K562 (cell line): ENCODE measurements at regions not wholly inside any gene's neighbourhood (a gene's known extent, or its start where the extent isn't known, plus 50 kb on each side); places are given as distances from the start of the nearest gene placed in this dataset.
A peak's percentile ranks its signal among the peaks of the same experiment; 100 is the strongest.

Experiments
- ATAC-seq: fragments of 200-7000 bp; cut with Tn5 transposase; 3 replicates; pipeline ENCODE4 v1.9.1; 2020; ENCODE audit warnings: moderate library complexity
- BruUV-seq: library from RNA; stranded (reverse); fragments of 400-500 nt; replicated peaks from 2 replicates; lab custom pipeline; 2021; lab: Mats Ljungman, UMichigan
- CTCF ChIA-PET: fragments of 300-600 bp; formaldehyde crosslinking; extraction: SDS; loops from one replicate; lab custom pipeline; 2021; ENCODE audit warnings: low intra/inter-chr PET ratio; lab: Yijun Ruan, JAX
- POLR2A ChIA-PET: fragments of 300-600, 350-650 bp; sonication (Branson Sonifier 250); formaldehyde crosslinking; extraction: SDS; loops from one replicate; lab custom pipeline; 2021; ENCODE audit warnings: antibody characterized with exemption, inconsistent platforms; lab: Yijun Ruan, JAX
- DNase-seq, 4 experiments: peaks; one replicate each; pipeline versions ENCODE4 v3.0.0 to v3.0.0-alpha.2; 2011 to 2018; ENCODE audit warnings: low spot score in 3 of 4, mixed read lengths in 3 of 4; ENCODE audit errors: extremely low read depth in 1 of 4
- FAIRE-seq: peaks from 2 replicates; lab custom pipeline; 2011; peaks lifted over from hg19 to GRCh38; lab: Jason Lieb, UNC
- H2AFZ ChIP-seq: 2 replicates; pipeline ENCODE4 v1.6.0; 2011; ENCODE audit warnings: low read depth, low read length, control low read depth, inconsistent platforms
- H3K27ac ChIP-seq: fragments of 200-600 bp; 3 replicates; pipeline ENCODE4 v1.8.0; 2011; ENCODE audit warnings: low read depth, mild to moderate bottlenecking, control low read depth, inconsistent platforms, low read length, moderate library complexity, mixed read lengths; ENCODE audit errors: extremely low read depth
- H3K27me3 ChIP-seq, 2 experiments: fragments of 300-600 bp in 1 of 2; 2 replicates in 1 of 2; 3 replicates in 1 of 2; pipeline versions ENCODE4 v1.6.0 to v1.8.0; 2011; ENCODE audit warnings: inconsistent platforms in 2 of 2, low read length in 2 of 2, mild to moderate bottlenecking in 1 of 2, mixed read lengths in 1 of 2, moderate library complexity in 1 of 2; ENCODE audit not compliant: control insufficient read depth in 2 of 2, insufficient read depth in 2 of 2
- H3K36me3 ChIP-seq: fragments of 300-600 bp; 3 replicates; pipeline ENCODE4 v1.8.0; 2011; ENCODE audit warnings: mild to moderate bottlenecking, low read length, inconsistent platforms; ENCODE audit not compliant: control insufficient read depth, insufficient read depth
- H3K4me1 ChIP-seq, 2 experiments: fragments of 200-600 bp in 1 of 2; replicated peaks in 1 of 2; 2 replicates in 1 of 2; 3 replicates in 1 of 2; pipeline versions ENCODE4 v1.5.1 to v1.8.0; 2011; ENCODE audit warnings: inconsistent platforms in 2 of 2, low read length in 2 of 2, mild to moderate bottlenecking in 1 of 2, mixed read lengths in 1 of 2, moderate library complexity in 1 of 2; ENCODE audit not compliant: control insufficient read depth in 2 of 2, insufficient read depth in 2 of 2
- H3K4me2 ChIP-seq: 2 replicates; pipeline ENCODE4 v1.6.1; 2011; ENCODE audit warnings: low read length, control low read depth, inconsistent platforms, mixed read lengths; ENCODE audit not compliant: insufficient read depth
- H3K4me3 ChIP-seq: fragments of 200-600 bp; sonication (generic), shearing (Covaris generic); 2 replicates; pipeline ENCODE4 v1.5.1; 2016; ENCODE audit warnings: control low read depth, inconsistent platforms
- H3K79me2 ChIP-seq: fragments of 200-600 bp; 3 replicates; pipeline ENCODE4 v1.8.0; 2011; ENCODE audit warnings: low read length, inconsistent platforms; ENCODE audit not compliant: control insufficient read depth, insufficient read depth
- H3K9ac ChIP-seq, 2 experiments: 2 replicates each; pipeline versions ENCODE4 v1.6.0 to v1.6.1; 2011; ENCODE audit warnings: low read depth in 2 of 2, low read length in 2 of 2, control low read depth in 1 of 2, inconsistent platforms in 1 of 2, mild to moderate bottlenecking in 1 of 2, mixed read lengths in 1 of 2; ENCODE audit not compliant: insufficient read depth in 1 of 2
- H3K9me1 ChIP-seq: one replicate; pipeline ENCODE4 v1.6.0; 2011; ENCODE audit warnings: inconsistent platforms, mild to moderate bottlenecking, low read length, moderate library complexity; ENCODE audit not compliant: control insufficient read depth, insufficient read depth
- H3K9me3 ChIP-seq: replicated peaks from 2 replicates; pipeline ENCODE4 v1.5.1; 2011; ENCODE audit warnings: low read depth, low read length, inconsistent platforms; ENCODE audit not compliant: control insufficient read depth, insufficient read depth
- H4K20me1 ChIP-seq: replicated peaks from 2 replicates; pipeline ENCODE4 v1.6.1; 2011; ENCODE audit warnings: low read length, inconsistent platforms, mixed read lengths; ENCODE audit not compliant: control insufficient read depth, insufficient read depth
- CEBPB ChIP-seq: fragments of 450-650 bp; IDR thresholded peaks from 2 replicates; pipeline ENCODE4 v1.6.1; 2016; ENCODE audit warnings: missing genetic modification characterization, missing compliant biosample characterization
- DACH1 ChIP-seq: fragments of 450-650 bp; IDR thresholded peaks from 2 replicates; pipeline ENCODE4 v1.6.1; 2018; ENCODE audit not compliant: partially characterized antibody
- E2F3 ChIP-seq: fragments of 250-450 bp; sonication (Bioruptor Pico); IDR thresholded peaks from 2 replicates; pipeline ENCODE4 v1.4.0; 2020; ENCODE audit warnings: mild to moderate bottlenecking
- HMG20B ChIP-seq: fragments of 250-450 bp; sonication (Bioruptor Pico); IDR thresholded peaks from 2 replicates; pipeline ENCODE4 v1.5.0; 2021; ENCODE audit warnings: mild to moderate bottlenecking
- NR2C2 ChIP-seq, 2 experiments: fragments of 200-800 bp in 1 of 2; sonication (Bioruptor generic) in 1 of 2; sonication (generic) in 1 of 2; formaldehyde crosslinking in 1 of 2; IDR thresholded peaks; 2 replicates each; pipeline versions ENCODE4 v1.6.1 to v1.8.0; 2016 to 2022; ENCODE audit warnings: mild to moderate bottlenecking in 1 of 2, missing compliant biosample characterization in 1 of 2, missing genetic modification characterization in 1 of 2, missing genetic modification reagents in 1 of 2
- PHB2 ChIP-seq: fragments of 450-650 bp; IDR thresholded peaks from 2 replicates; pipeline ENCODE4 v1.6.1; 2017; ENCODE audit warnings: low read depth
- POLR2G ChIP-seq: fragments of 200-400 bp; formaldehyde crosslinking; IDR thresholded peaks from 2 replicates; pipeline ENCODE4 v1.6.1; 2017; ENCODE audit warnings: low read depth, mild to moderate bottlenecking, antibody characterized with exemption, low read length, moderate library complexity
- PURB ChIP-seq: sonication (generic); formaldehyde crosslinking; IDR thresholded peaks from 2 replicates; pipeline ENCODE4 v1.9.0; 2021; ENCODE audit warnings: low read depth, mild to moderate bottlenecking, missing genetic modification reagents
- SREBF1 ChIP-seq: fragments of 150-350 bp; IDR thresholded peaks from 2 replicates; pipeline ENCODE4 v1.6.1; 2014; ENCODE audit warnings: antibody characterized with exemption, low read depth, low read length, borderline replicate concordance
- SREBF2 ChIP-seq: sonication (generic); formaldehyde crosslinking; IDR thresholded peaks from 2 replicates; pipeline ENCODE4 v1.4.0; 2020; ENCODE audit warnings: mild to moderate bottlenecking, missing genetic modification reagents
- TCFL5 ChIP-seq: fragments of 250-450 bp; sonication (Bioruptor Pico); conservative IDR thresholded peaks from 2 replicates; pipeline ENCODE4 v1.6.1; 2021; ENCODE audit warnings: mild to moderate bottlenecking, moderate library complexity, matching md5 sums
- ZNF121 ChIP-seq: sonication (generic); formaldehyde crosslinking; conservative IDR thresholded peaks from 2 replicates; pipeline ENCODE4 v1.8.0; 2022; ENCODE audit warnings: missing genetic modification reagents
- ZNF184 ChIP-seq: sonication (generic); formaldehyde crosslinking; IDR thresholded peaks from 2 replicates; pipeline ENCODE4 v1.5.0; 2020; ENCODE audit warnings: missing genetic modification reagents
- ZNF449 ChIP-seq: fragments of 250-450 bp; sonication (Bioruptor Pico); IDR thresholded peaks from 2 replicates; pipeline ENCODE4 v1.8.0; 2022; ENCODE audit warnings: moderate library complexity, mild to moderate bottlenecking, inconsistent platforms
- WGBS: fragments of 100-300 bp; shearing (Covaris generic); methylation state at CpG from one replicate; pipeline ENCODE4 v1.1.6; 2016; ENCODE audit warnings: low coverage, mixed read lengths; ENCODE audit not compliant: insufficient coverage; ENCODE audit errors: missing lambda C conversion rate; 5-methylcytosine and 5-hydroxymethylcytosine counted together
- in situ Hi-C: fragments of 300-500 bp; cut with MboI; formaldehyde crosslinking; loops from 4 replicates; pipeline ENCODE4 v1.15.0; 2018; ENCODE audit warnings: inconsistent platforms, mixed read lengths
- intact Hi-C: fragments of 100-400 bp; cut with micrococcal nuclease; formaldehyde crosslinking; loops from 2 replicates; pipeline ENCODE4 v1.14.2; 2022
- TF ChIP-seq, protein P1 (sequence below), 2 experiments: fragments of 150-350 bp in 1 of 2; IDR thresholded peaks; 2 replicates each; pipeline ENCODE4 v1.6.1; 2012 to 2016; ENCODE audit warnings: low read depth in 2 of 2, low read length in 2 of 2, mild to moderate bottlenecking in 1 of 2, moderate library complexity in 1 of 2
- TF ChIP-seq, protein P2 (sequence below): fragments of 450-650 bp; IDR thresholded peaks from 2 replicates; pipeline ENCODE4 v1.7.1; 2018; ENCODE audit warnings: mild to moderate bottlenecking, low read depth; ENCODE audit not compliant: partially characterized antibody

GRCh38 chr6:24996269-24996836 is 60.6 kb upstream of the RIPOR2 start:
- H3K79me2 ChIP-seq = no peaks in the 10 kb centered on the region
- H3K9me1 ChIP-seq = no peaks in the 10 kb centered on the region
- no peak overlapping the region for H3K4me2 ChIP-seq
- H3K4me3 ChIP-seq = no peak overlapping the region
- H3K4me1 ChIP-seq = no peaks in the 10 kb centered on the region
- ChIA-PET CTCF (no interaction called here), POLR2A (no interaction called here)
- no TSS peak for BruUV-seq
- ATAC-seq = no peak
- in situ Hi-C loops = no loop called here
- FAIRE-seq = no peak
- no peak for DNase-seq
- H3K27ac ChIP-seq = no peak overlapping the region
- H3K36me3 ChIP-seq = no peaks in the 10 kb centered on the region
- intact Hi-C loops = no loop called here
- no peak overlapping the region for H3K9ac ChIP-seq
- WGBS = 1% methylated on average over 5 of the region's 5 CpGs
- no peaks in the 10 kb centered on the region for H4K20me1 ChIP-seq
- no peaks in the 10 kb centered on the region for H3K9me3 ChIP-seq
- no peak overlapping the region for H2AFZ ChIP-seq
- peaks cover 0 to 8% of the 10 kb centered on the region in 2 experiments; a peak in 2 of 5 replicates for H3K27me3 ChIP-seq
- TF ChIP-seq ZNF449 (CRISPR knock-in tag) (no peak), POLR2G (no peak), SREBF2 (CRISPR knock-in tag) (no peak), PHB2 (no peak), HMG20B (no peak), CEBPB (peak; percentile 83), SREBF1 (no peak), E2F3 (CRISPR knock-in tag) (no peak), PURB (CRISPR knock-in tag) (no peak), DACH1 (no peak), NR2C2 (CRISPR knock-in tag; IDR thresholded peaks at IDR 0.05) (no peak), NR2C2 (tag; IDR thresholded peaks at IDR 0.05) (no peak), TCFL5 (CRISPR knock-in tag) (no peak), ZNF121 (CRISPR knock-in tag) (no peak), ZNF184 (CRISPR knock-in tag) (no peak)
- TF ChIP-seq, protein P1, sequence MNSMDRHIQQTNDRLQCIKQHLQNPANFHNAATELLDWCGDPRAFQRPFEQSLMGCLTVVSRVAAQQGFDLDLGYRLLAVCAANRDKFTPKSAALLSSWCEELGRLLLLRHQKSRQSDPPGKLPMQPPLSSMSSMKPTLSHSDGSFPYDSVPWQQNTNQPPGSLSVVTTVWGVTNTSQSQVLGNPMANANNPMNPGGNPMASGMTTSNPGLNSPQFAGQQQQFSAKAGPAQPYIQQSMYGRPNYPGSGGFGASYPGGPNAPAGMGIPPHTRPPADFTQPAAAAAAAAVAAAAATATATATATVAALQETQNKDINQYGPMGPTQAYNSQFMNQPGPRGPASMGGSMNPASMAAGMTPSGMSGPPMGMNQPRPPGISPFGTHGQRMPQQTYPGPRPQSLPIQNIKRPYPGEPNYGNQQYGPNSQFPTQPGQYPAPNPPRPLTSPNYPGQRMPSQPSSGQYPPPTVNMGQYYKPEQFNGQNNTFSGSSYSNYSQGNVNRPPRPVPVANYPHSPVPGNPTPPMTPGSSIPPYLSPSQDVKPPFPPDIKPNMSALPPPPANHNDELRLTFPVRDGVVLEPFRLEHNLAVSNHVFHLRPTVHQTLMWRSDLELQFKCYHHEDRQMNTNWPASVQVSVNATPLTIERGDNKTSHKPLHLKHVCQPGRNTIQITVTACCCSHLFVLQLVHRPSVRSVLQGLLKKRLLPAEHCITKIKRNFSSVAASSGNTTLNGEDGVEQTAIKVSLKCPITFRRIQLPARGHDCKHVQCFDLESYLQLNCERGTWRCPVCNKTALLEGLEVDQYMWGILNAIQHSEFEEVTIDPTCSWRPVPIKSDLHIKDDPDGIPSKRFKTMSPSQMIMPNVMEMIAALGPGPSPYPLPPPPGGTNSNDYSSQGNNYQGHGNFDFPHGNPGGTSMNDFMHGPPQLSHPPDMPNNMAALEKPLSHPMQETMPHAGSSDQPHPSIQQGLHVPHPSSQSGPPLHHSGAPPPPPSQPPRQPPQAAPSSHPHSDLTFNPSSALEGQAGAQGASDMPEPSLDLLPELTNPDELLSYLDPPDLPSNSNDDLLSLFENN (IDR thresholded peaks at IDR 0.05; ENCODE audit: low read depth in 2 of 2, low read length in 2 of 2) = no peak
- TF ChIP-seq, protein P2, sequence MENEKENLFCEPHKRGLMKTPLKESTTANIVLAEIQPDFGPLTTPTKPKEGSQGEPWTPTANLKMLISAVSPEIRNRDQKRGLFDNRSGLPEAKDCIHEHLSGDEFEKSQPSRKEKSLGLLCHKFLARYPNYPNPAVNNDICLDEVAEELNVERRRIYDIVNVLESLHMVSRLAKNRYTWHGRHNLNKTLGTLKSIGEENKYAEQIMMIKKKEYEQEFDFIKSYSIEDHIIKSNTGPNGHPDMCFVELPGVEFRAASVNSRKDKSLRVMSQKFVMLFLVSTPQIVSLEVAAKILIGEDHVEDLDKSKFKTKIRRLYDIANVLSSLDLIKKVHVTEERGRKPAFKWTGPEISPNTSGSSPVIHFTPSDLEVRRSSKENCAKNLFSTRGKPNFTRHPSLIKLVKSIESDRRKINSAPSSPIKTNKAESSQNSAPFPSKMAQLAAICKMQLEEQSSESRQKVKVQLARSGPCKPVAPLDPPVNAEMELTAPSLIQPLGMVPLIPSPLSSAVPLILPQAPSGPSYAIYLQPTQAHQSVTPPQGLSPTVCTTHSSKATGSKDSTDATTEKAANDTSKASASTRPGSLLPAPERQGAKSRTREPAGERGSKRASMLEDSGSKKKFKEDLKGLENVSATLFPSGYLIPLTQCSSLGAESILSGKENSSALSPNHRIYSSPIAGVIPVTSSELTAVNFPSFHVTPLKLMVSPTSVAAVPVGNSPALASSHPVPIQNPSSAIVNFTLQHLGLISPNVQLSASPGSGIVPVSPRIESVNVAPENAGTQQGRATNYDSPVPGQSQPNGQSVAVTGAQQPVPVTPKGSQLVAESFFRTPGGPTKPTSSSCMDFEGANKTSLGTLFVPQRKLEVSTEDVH = no peak
